Lung (tissue), 11 donors: ENCODE measurements at regions not wholly inside any gene's neighbourhood (a gene's known extent, or its start where the extent isn't known, plus 50 kb on each side); places are given as distances from the start of the nearest gene placed in this dataset.

Experiments used
- ATAC-seq: fragments of 200-7000 bp; cut with Tn5 transposase; one replicate; pipeline ENCODE4 v1.9.1; 2020; ENCODE audit warnings: moderate number of reproducible peaks; ENCODE audit not compliant: insufficient read depth, low FRiP score
- DNase-seq, 3 donors: peaks; one replicate each; pipeline ENCODE4 v3.0.0-alpha.2; 2013 to 2017
- H3K27ac ChIP-seq, 2 donors: one replicate each; pipeline ENCODE4 v1.5.1; 2013; ENCODE audit warnings: mild to moderate bottlenecking in 2 of 2, moderate library complexity in 2 of 2, control low read depth in 1 of 2, inconsistent platforms in 1 of 2, low read depth in 1 of 2, low read length in 1 of 2
- H3K27me3 ChIP-seq, 3 donors: one replicate each; pipeline ENCODE4 v1.5.1; 2013; ENCODE audit warnings: low read length in 2 of 3; ENCODE audit not compliant: control insufficient read depth in 3 of 3, insufficient read depth in 3 of 3
- H3K36me3 ChIP-seq, 4 donors: one replicate each; pipeline ENCODE4 v1.5.1; 2013; ENCODE audit warnings: low read length in 4 of 4, mild to moderate bottlenecking in 1 of 4, moderate library complexity in 1 of 4; ENCODE audit not compliant: control insufficient read depth in 4 of 4, insufficient read depth in 4 of 4
- H3K4me1 ChIP-seq, 5 donors: one replicate each; pipeline ENCODE4 v1.5.1; 2013; ENCODE audit warnings: low read length in 5 of 5, mild to moderate bottlenecking in 2 of 5, moderate library complexity in 1 of 5; ENCODE audit not compliant: control insufficient read depth in 5 of 5, insufficient read depth in 5 of 5
- H3K4me3 ChIP-seq: one replicate; pipeline ENCODE4 v1.5.1; 2013; ENCODE audit warnings: mild to moderate bottlenecking, control low read depth, moderate library complexity
- H3K9ac ChIP-seq, 2 donors: one replicate each; pipeline ENCODE4 v1.5.1; 2013; ENCODE audit warnings: low read length in 2 of 2, control low read depth in 1 of 2; ENCODE audit not compliant: insufficient read depth in 1 of 2
- H3K9me3 ChIP-seq, 4 donors: one replicate each; pipeline ENCODE4 v1.5.1; 2013; ENCODE audit warnings: low read length in 3 of 4, mild to moderate bottlenecking in 1 of 4, moderate library complexity in 1 of 4; ENCODE audit not compliant: control insufficient read depth in 4 of 4, insufficient read depth in 3 of 4
- WGBS, 2 donors: extraction: QIAGEN DNeasy Blood & Tissue Kit; methylation state at CpG; one replicate each; pipeline ENCODE4 v1.1.7; 2013; 5-methylcytosine and 5-hydroxymethylcytosine counted together
- TF ChIP-seq, protein P1 (sequence below): IDR thresholded peaks from 2 replicates; pipeline ENCODE4 v1.5.1; 2012; ENCODE audit warnings: mild to moderate bottlenecking; ENCODE audit errors: control extremely low read depth, extremely low read depth
- donor health status: control.
- donor health status: control.
- donor health status: Bipolar disorder and iron deficiency.
- donor health status: healthy.
- donor health status: DM: yes; HTN: yes; CAD: no.

DNA sequence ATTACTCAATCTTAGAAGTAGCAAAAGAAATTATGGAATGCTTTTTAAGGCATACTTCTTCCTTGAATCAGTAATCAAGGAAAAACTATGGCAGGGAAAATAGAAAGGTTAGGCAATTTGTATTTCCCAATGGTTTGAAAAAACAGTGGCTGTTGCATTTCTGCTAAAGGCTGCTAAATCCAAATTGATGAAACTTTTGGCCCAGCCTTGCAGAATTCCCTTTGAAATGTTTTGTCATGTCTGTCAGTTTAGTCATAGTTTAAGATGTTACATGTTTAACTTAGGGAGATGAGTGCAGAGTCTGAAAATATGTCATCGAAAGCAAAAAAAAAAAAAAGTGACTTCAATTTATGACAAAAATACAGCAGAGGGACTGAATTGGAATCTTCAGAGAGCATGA, 878.9 kb upstream of the WWC1 start:
- H3K4me3 ChIP-seq = no peak overlapping the region
- no peak overlapping the region for H3K9ac ChIP-seq
- ATAC-seq (no peak), DNase-seq (peak in 1 of 3 donors; percentile 7)
- no peaks in the 10 kb centered on the region for H3K27me3 ChIP-seq
- TF ChIP-seq, protein P1, sequence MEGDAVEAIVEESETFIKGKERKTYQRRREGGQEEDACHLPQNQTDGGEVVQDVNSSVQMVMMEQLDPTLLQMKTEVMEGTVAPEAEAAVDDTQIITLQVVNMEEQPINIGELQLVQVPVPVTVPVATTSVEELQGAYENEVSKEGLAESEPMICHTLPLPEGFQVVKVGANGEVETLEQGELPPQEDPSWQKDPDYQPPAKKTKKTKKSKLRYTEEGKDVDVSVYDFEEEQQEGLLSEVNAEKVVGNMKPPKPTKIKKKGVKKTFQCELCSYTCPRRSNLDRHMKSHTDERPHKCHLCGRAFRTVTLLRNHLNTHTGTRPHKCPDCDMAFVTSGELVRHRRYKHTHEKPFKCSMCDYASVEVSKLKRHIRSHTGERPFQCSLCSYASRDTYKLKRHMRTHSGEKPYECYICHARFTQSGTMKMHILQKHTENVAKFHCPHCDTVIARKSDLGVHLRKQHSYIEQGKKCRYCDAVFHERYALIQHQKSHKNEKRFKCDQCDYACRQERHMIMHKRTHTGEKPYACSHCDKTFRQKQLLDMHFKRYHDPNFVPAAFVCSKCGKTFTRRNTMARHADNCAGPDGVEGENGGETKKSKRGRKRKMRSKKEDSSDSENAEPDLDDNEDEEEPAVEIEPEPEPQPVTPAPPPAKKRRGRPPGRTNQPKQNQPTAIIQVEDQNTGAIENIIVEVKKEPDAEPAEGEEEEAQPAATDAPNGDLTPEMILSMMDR = no peak
- no peak overlapping the region for H3K27ac ChIP-seq
- H3K4me1 ChIP-seq = peaks cover 0 to 5% (median 0%) of the 10 kb centered on the region in 5 donors
- 81 to 92% methylated on average over 1 of the region's 1 CpG for WGBS, 2 donors
- H3K9me3 ChIP-seq = no peaks in the 10 kb centered on the region
- H3K36me3 ChIP-seq = no peaks in the 10 kb centered on the region

DNA sequence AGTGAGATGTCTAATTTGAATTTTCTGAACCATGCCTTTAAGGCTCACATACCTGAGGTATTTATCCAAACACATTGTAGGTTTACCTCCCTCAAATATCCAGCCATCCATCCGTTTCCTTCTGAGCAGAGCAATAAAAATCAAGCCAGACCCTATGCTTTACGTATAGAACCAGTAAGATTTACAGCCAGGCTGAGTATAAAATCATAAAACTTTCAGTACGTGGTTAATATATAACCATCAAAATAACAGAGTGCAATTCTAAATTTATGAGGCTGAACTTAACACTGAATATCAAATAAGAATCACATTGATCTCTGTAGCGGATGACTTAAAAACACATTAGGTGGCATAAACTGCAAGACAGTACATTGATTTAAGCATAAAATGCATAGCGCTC, 877.9 kb upstream of the WWC1 start:
- H3K27me3 ChIP-seq = no peaks in the 10 kb centered on the region
- H3K4me1 ChIP-seq = peaks cover 0 to 5% (median 0%) of the 10 kb centered on the region in 5 donors
- H3K9ac ChIP-seq = no peak overlapping the region
- 79 to 84% methylated on average over 5 of the region's 5 CpGs for WGBS, 2 donors
- H3K4me3 ChIP-seq = no peak overlapping the region
- ATAC-seq = no peak
- TF ChIP-seq, protein P1 = no peak
- DNase-seq = no peak
- no peaks in the 10 kb centered on the region for H3K36me3 ChIP-seq
- H3K9me3 ChIP-seq = no peaks in the 10 kb centered on the region
- no peak overlapping the region for H3K27ac ChIP-seq

DNA sequence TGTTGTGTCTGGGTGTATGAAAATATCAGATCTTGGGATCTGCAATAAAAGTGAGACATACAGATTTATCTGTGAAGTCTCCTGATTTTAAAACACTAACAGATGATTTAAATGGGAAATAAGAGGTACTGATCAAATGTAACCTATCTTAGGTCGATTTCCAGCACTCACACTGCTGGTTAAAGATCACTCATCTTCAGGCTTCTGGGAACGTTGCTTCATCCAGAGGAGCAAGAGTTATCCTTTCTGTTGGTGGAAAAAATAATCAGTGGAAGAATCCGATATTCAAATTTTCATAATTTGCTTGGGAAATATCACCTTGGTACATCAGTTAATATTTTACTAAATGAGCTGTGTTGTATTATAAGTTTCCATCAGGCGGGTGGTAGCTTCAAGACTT, 876.8 kb upstream of the WWC1 start:
- no peaks in the 10 kb centered on the region for H3K9me3 ChIP-seq
- H3K4me1 ChIP-seq = peaks cover 0 to 5% (median 0%) of the 10 kb centered on the region in 5 donors
- ATAC-seq (no peak), DNase-seq (no peak)
- no peak overlapping the region for H3K27ac ChIP-seq
- H3K36me3 ChIP-seq = no peaks in the 10 kb centered on the region
- WGBS, 2 donors = 75 to 77% methylated on average over 4 of the region's 4 CpGs
- H3K4me3 ChIP-seq = no peak overlapping the region
- TF ChIP-seq, protein P1 = no peak
- H3K27me3 ChIP-seq = no peaks in the 10 kb centered on the region
- no peak overlapping the region for H3K9ac ChIP-seq
